ENCODE measurements at regions not wholly inside any gene's neighbourhood (a gene's known extent, or its start where the extent isn't known, plus 50 kb on each side); places are given as distances from the start of the nearest gene placed in this dataset.

DNA sequence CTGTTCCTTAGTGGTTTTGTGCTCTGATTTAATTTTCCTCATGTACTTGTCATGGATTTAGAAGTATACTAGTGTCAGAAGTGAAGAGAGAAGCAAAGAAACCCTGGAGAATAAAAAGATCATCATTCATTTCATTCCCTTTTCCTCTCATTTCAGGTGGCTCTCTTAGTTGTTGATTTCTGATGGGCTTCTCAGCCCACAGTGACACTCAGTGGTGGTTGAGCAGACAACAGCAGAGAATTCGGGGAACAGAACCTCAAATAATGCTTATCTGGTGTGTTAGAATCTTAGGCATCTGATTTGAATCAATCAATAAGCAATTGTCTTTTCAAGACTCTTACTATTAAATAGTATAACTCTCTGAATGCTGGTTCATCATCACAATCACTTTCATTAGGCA is 1289.4 kb downstream of the FAM181B start:
- TF ChIP-seq EP300 (IDR thresholded peaks at IDR 0.05; ENCODE audit: borderline replicate concordance in 1 of 2, low read depth in 2 of 2, low read length in 2 of 2) (no peak), CTCF (IDR thresholded peaks at IDR 0.05; ENCODE audit: control extremely low read depth in 1 of 3, insufficient read depth in 1 of 3, low read depth in 1 of 3, low read length in 3 of 3) (peak; percentile 15 to 63 (median 50)), RAD21 (IDR thresholded peaks at IDR 0.05 in 1 of 2, conservative IDR thresholded peaks at IDR 0.05 in 1 of 2; ENCODE audit: low read depth in 2 of 2, low read length in 2 of 2) (peak; percentile 76 to 84), RXRA (IDR thresholded peaks at IDR 0.05; ENCODE audit: insufficient read depth, low read depth, low read length) (no peak), SIN3A (conservative IDR thresholded peaks at IDR 0.05 in 1 of 2, IDR thresholded peaks at IDR 0.05 in 1 of 2; ENCODE audit: low read depth in 1 of 2, low read length in 2 of 2) (no peak)

All from H1 (cell line).